ENCODE measurements at regions not wholly inside any gene's neighbourhood (a gene's known extent, or its start where the extent isn't known, plus 50 kb on each side); places are given as distances from the start of the nearest gene placed in this dataset.

DNA sequence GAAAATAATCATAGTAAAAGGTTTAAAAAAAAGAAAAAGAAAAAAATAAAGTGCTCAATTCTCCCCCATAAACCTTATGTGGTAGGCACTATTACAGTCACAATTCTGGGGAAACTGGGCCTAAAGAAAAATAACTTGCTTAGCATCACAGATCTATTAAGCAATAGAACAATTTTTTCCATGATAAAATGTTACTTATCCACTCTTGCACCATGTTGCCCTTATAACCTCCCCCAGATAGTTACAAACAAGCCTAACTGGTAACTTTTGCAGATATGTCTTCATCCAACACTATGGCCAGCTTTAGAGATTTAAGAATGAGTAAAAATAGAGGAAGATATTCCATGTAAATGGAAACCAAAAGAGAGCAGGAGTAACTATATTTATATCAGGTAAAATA, 164.8 kb downstream of the DUSP6 start:
- TF ChIP-seq, protein P1, sequence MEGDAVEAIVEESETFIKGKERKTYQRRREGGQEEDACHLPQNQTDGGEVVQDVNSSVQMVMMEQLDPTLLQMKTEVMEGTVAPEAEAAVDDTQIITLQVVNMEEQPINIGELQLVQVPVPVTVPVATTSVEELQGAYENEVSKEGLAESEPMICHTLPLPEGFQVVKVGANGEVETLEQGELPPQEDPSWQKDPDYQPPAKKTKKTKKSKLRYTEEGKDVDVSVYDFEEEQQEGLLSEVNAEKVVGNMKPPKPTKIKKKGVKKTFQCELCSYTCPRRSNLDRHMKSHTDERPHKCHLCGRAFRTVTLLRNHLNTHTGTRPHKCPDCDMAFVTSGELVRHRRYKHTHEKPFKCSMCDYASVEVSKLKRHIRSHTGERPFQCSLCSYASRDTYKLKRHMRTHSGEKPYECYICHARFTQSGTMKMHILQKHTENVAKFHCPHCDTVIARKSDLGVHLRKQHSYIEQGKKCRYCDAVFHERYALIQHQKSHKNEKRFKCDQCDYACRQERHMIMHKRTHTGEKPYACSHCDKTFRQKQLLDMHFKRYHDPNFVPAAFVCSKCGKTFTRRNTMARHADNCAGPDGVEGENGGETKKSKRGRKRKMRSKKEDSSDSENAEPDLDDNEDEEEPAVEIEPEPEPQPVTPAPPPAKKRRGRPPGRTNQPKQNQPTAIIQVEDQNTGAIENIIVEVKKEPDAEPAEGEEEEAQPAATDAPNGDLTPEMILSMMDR (IDR thresholded peaks at IDR 0.05 in 4 of 5, conservative IDR thresholded peaks at IDR 0.05 in 1 of 5): no peak
- TF ChIP-seq POLR2A (IDR thresholded peaks at IDR 0.05): no peak
